ENCODE measurements at regions not wholly inside any gene's neighbourhood (a gene's known extent, or its start where the extent isn't known, plus 50 kb on each side); places are given as distances from the start of the nearest gene placed in this dataset.

GRCh38 chr13:89432997-89433396 is 1761.8 kb downstream of the SLITRK5 start:
- no peak for TF ChIP-seq EZH2 (IDR thresholded peaks at IDR 0.05; ENCODE audit: borderline replicate concordance, low read depth, low read length, poor library complexity, severe bottlenecking)
- TF ChIP-seq, protein P1, sequence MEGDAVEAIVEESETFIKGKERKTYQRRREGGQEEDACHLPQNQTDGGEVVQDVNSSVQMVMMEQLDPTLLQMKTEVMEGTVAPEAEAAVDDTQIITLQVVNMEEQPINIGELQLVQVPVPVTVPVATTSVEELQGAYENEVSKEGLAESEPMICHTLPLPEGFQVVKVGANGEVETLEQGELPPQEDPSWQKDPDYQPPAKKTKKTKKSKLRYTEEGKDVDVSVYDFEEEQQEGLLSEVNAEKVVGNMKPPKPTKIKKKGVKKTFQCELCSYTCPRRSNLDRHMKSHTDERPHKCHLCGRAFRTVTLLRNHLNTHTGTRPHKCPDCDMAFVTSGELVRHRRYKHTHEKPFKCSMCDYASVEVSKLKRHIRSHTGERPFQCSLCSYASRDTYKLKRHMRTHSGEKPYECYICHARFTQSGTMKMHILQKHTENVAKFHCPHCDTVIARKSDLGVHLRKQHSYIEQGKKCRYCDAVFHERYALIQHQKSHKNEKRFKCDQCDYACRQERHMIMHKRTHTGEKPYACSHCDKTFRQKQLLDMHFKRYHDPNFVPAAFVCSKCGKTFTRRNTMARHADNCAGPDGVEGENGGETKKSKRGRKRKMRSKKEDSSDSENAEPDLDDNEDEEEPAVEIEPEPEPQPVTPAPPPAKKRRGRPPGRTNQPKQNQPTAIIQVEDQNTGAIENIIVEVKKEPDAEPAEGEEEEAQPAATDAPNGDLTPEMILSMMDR (conservative IDR thresholded peaks at IDR 0.05; ENCODE audit: low read depth, low read length): no peak

All from A673 (cell line).